HL-60 (cell line): ENCODE measurements at regions not wholly inside any gene's neighbourhood (a gene's known extent, or its start where the extent isn't known, plus 50 kb on each side); places are given as distances from the start of the nearest gene placed in this dataset.

Experiments used
- DNase-seq, 2 experiments: peaks; one replicate each; pipeline ENCODE4 v3.0.0-alpha.2; 2010 to 2020; ENCODE audit warnings: low read depth in 1 of 2, low spot score in 1 of 2
- H3K27ac ChIP-seq: fragments of 250-450 bp; sonication (Bioruptor Pico); replicated peaks from 2 replicates; pipeline ENCODE4 v1.5.1; 2020; ENCODE audit warnings: mild to moderate bottlenecking, moderate library complexity
- H3K27me3 ChIP-seq: fragments of 250-450 bp; sonication (Bioruptor Pico); 2 replicates; pipeline ENCODE4 v1.5.1; 2021; ENCODE audit warnings: mild to moderate bottlenecking, moderate library complexity; ENCODE audit not compliant: insufficient read depth, poor library complexity, severe bottlenecking
- H3K4me3 ChIP-seq: replicated peaks from 2 replicates; pipeline ENCODE4 v1.5.1; 2011; ENCODE audit warnings: mild to moderate bottlenecking, control low read depth, low read length; ENCODE audit not compliant: insufficient read depth
- CTCF ChIP-seq: IDR thresholded peaks from one replicate; pipeline ENCODE4 v1.5.1; 2011; ENCODE audit warnings: low read length, control low read depth, inconsistent platforms; ENCODE audit not compliant: insufficient read depth
- GABPA ChIP-seq: IDR thresholded peaks from 2 replicates; pipeline ENCODE4 v1.6.1; 2012; ENCODE audit warnings: low read depth
- POLR2AphosphoS5 ChIP-seq: IDR thresholded peaks from 2 replicates; pipeline ENCODE4 v1.6.1; 2012; ENCODE audit warnings: low read depth
- SPI1 ChIP-seq: IDR thresholded peaks from 2 replicates; pipeline ENCODE4 v1.6.1; 2012; ENCODE audit warnings: low read depth, mild to moderate bottlenecking, borderline replicate concordance
- TF ChIP-seq, protein P1 (sequence below): IDR thresholded peaks from 2 replicates; pipeline ENCODE4 v1.6.1; 2012; ENCODE audit warnings: low read depth; ENCODE audit not compliant: insufficient replicate concordance

- no peak overlapping the region for H3K4me3 ChIP-seq
- TF ChIP-seq, protein P1, sequence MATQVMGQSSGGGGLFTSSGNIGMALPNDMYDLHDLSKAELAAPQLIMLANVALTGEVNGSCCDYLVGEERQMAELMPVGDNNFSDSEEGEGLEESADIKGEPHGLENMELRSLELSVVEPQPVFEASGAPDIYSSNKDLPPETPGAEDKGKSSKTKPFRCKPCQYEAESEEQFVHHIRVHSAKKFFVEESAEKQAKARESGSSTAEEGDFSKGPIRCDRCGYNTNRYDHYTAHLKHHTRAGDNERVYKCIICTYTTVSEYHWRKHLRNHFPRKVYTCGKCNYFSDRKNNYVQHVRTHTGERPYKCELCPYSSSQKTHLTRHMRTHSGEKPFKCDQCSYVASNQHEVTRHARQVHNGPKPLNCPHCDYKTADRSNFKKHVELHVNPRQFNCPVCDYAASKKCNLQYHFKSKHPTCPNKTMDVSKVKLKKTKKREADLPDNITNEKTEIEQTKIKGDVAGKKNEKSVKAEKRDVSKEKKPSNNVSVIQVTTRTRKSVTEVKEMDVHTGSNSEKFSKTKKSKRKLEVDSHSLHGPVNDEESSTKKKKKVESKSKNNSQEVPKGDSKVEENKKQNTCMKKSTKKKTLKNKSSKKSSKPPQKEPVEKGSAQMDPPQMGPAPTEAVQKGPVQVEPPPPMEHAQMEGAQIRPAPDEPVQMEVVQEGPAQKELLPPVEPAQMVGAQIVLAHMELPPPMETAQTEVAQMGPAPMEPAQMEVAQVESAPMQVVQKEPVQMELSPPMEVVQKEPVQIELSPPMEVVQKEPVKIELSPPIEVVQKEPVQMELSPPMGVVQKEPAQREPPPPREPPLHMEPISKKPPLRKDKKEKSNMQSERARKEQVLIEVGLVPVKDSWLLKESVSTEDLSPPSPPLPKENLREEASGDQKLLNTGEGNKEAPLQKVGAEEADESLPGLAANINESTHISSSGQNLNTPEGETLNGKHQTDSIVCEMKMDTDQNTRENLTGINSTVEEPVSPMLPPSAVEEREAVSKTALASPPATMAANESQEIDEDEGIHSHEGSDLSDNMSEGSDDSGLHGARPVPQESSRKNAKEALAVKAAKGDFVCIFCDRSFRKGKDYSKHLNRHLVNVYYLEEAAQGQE, result no peak
- no peak for TF ChIP-seq CTCF
- no peaks in the 10 kb centered on the region for H3K27me3 ChIP-seq
- DNase-seq, result no peak
- no peak overlapping the region for H3K27ac ChIP-seq
These were observed 401.9 kb upstream of the CNTN4 start for GRCh38 chr3:1696669-1697275.

DNA sequence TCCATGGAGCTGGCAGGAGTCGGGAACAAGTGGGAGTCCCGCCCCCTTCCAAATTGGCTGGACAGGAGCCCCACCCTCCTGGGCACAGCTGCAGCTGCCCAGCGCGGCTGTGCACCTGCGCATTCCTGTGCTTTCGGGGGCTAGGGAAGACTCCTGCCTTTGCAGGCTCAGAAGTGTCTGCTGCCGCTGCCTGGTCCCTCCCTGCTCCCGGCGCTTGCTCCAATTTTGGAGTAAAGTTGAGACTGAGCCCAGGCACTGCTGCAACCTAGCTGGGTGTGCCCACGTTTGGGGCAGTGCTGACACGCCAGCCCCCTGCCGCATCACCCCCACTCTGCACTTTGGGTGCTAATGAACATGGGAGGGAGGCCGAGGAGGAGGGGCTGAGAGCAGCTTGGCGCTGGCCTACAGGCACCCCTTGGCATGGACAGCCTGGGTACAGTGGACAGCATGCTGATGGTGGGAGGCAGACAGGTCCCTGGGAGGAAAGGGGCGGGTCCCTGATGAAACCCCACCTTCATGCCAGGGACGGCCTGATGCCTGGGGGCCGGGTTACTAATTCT lies 399.2 kb upstream of the CNTN4 start:
- no peak overlapping the region for H3K4me3 ChIP-seq
- H3K27ac ChIP-seq, result no peak overlapping the region
- TF ChIP-seq CTCF (no peak), GABPA (no peak), POLR2AphosphoS5 (no peak), SPI1 (no peak)
- TF ChIP-seq, protein P1, result no peak
- H3K27me3 ChIP-seq, result no peaks in the 10 kb centered on the region
- DNase-seq, result no peak

- Histone ChIP-seq H3K27me3 (no peaks in the 10 kb centered on the region), H3K4me3 (no peak overlapping the region), H3K27ac (no peak overlapping the region)
- DNase-seq, result no peak
- TF ChIP-seq GABPA, result no peak
- no peak for TF ChIP-seq POLR2AphosphoS5
- no peak for TF ChIP-seq CTCF
- TF ChIP-seq, protein P1, result no peak
- no peak for TF ChIP-seq SPI1
These were observed 398.0 kb upstream of the CNTN4 start for GRCh38 chr3:1700650-1701049.
